H9 (cell line): ENCODE measurements at regions not wholly inside any gene's neighbourhood (a gene's known extent, or its start where the extent isn't known, plus 50 kb on each side); places are given as distances from the start of the nearest gene placed in this dataset.
"Not testable (repeated sequence)": the region's sequence is repeated elsewhere in the genome, so short reads cannot be mapped to it uniquely, and the experiment has no call there.

Experiments used
- DNase-seq: peaks from one replicate; pipeline ENCODE4 v3.0.0-alpha.2; 2017
- H2AFZ ChIP-seq: one replicate; pipeline ENCODE4 v1.6.1; 2013; ENCODE audit warnings: mild to moderate bottlenecking, low read length, control low read depth, moderate library complexity
- H2AK5ac ChIP-seq: 2 replicates; pipeline ENCODE4 v1.6.1; 2013; ENCODE audit warnings: low read length, control low read depth, mixed read lengths; ENCODE audit not compliant: insufficient read length
- H2BK120ac ChIP-seq: one replicate; pipeline ENCODE4 v1.6.1; 2013; ENCODE audit warnings: low read depth, mild to moderate bottlenecking, low read length, control low read depth, inconsistent platforms; ENCODE audit not compliant: poor library complexity, severe bottlenecking
- H2BK12ac ChIP-seq: 2 replicates; pipeline ENCODE4 v1.6.1; 2013; ENCODE audit warnings: low read length, control low read depth, mixed read lengths, low read depth; ENCODE audit not compliant: insufficient read length
- H2BK15ac ChIP-seq: 2 replicates; pipeline ENCODE4 v1.6.1; 2013; ENCODE audit warnings: low read depth, low read length, control low read depth
- H2BK20ac ChIP-seq: one replicate; pipeline ENCODE4 v1.6.1; 2013; ENCODE audit warnings: low read depth, mild to moderate bottlenecking, low read length, control low read depth, inconsistent platforms; ENCODE audit not compliant: poor library complexity, severe bottlenecking
- H2BK5ac ChIP-seq: 2 replicates; pipeline ENCODE4 v1.6.1; 2013; ENCODE audit warnings: low read length, control low read depth, mixed read lengths; ENCODE audit not compliant: insufficient read length
- H3K14ac ChIP-seq: 2 replicates; pipeline ENCODE4 v1.6.1; 2013; ENCODE audit warnings: low read length, control low read depth; ENCODE audit not compliant: insufficient read depth
- H3K18ac ChIP-seq: 2 replicates; pipeline ENCODE4 v1.6.1; 2013; ENCODE audit warnings: low read depth, mild to moderate bottlenecking, mixed read lengths, low read length, control low read depth; ENCODE audit not compliant: insufficient read length
- H3K23ac ChIP-seq: 2 replicates; pipeline ENCODE4 v1.6.1; 2013; ENCODE audit warnings: low read length, control low read depth, mixed read lengths, low read depth; ENCODE audit not compliant: insufficient read length
- H3K23me2 ChIP-seq: 2 replicates; pipeline ENCODE4 v1.6.1; 2013; ENCODE audit warnings: low read depth, mild to moderate bottlenecking, mixed read lengths, low read length, control low read depth; ENCODE audit not compliant: insufficient read length, poor library complexity, severe bottlenecking
- H3K27ac ChIP-seq: 2 replicates; pipeline ENCODE4 v1.5.1; 2013; ENCODE audit warnings: low read length, control low read depth, mixed read lengths, low read depth; ENCODE audit not compliant: insufficient read length
- H3K27me3 ChIP-seq: 2 replicates; pipeline ENCODE4 v1.6.1; 2013; ENCODE audit warnings: low read length, control low read depth, inconsistent platforms; ENCODE audit not compliant: insufficient read depth
- H3K4ac ChIP-seq: 2 replicates; pipeline ENCODE4 v1.6.1; 2013; ENCODE audit warnings: low read depth, mild to moderate bottlenecking, control low read depth, inconsistent platforms, low read length, moderate library complexity
- H3K4me1 ChIP-seq: 2 replicates; pipeline ENCODE4 v1.6.1; 2013; ENCODE audit warnings: low read length, control low read depth, inconsistent platforms; ENCODE audit not compliant: insufficient read depth
- H3K4me2 ChIP-seq: 2 replicates; pipeline ENCODE4 v1.6.1; 2013; ENCODE audit warnings: low read length, control low read depth, mixed read lengths; ENCODE audit not compliant: insufficient read length, insufficient read depth
- H3K56ac ChIP-seq: 2 replicates; pipeline ENCODE4 v1.6.1; 2013; ENCODE audit warnings: low read depth, mild to moderate bottlenecking, mixed read lengths, low read length, control low read depth; ENCODE audit not compliant: insufficient read length
- H3K79me1 ChIP-seq: 2 replicates; pipeline ENCODE4 v1.6.1; 2013; ENCODE audit warnings: low read depth, mild to moderate bottlenecking, moderate library complexity, low read length, control low read depth, inconsistent platforms; ENCODE audit not compliant: insufficient read depth, poor library complexity, severe bottlenecking
- H3K79me2 ChIP-seq: 2 replicates; pipeline ENCODE4 v1.6.1; 2013; ENCODE audit warnings: low read length, control low read depth, inconsistent platforms; ENCODE audit not compliant: insufficient read depth
- H3K9ac ChIP-seq: 2 replicates; pipeline ENCODE4 v1.6.1; 2013; ENCODE audit warnings: low read length, control low read depth, mixed read lengths; ENCODE audit not compliant: insufficient read length; ENCODE audit errors: extremely low read depth
- H3K9me3 ChIP-seq: one replicate; pipeline ENCODE4 v1.6.1; 2013; ENCODE audit warnings: low read depth, low read length, inconsistent platforms; ENCODE audit not compliant: control insufficient read depth
- H3T11ph ChIP-seq: one replicate; pipeline ENCODE4 v1.6.1; 2013; ENCODE audit warnings: mild to moderate bottlenecking, low read length, control low read depth, inconsistent platforms
- H4K20me1 ChIP-seq: one replicate; pipeline ENCODE4 v1.6.1; 2013; ENCODE audit not compliant: control insufficient read depth, insufficient read length, insufficient read depth
- H4K5ac ChIP-seq: 2 replicates; pipeline ENCODE4 v1.6.1; 2013; ENCODE audit warnings: low read depth, mild to moderate bottlenecking, mixed read lengths, low read length, control low read depth; ENCODE audit not compliant: insufficient read length
- H4K8ac ChIP-seq: replicated peaks from 2 replicates; pipeline ENCODE4 v1.6.1; 2013; ENCODE audit warnings: low read length, control low read depth, mixed read lengths, low read depth; ENCODE audit not compliant: insufficient read length
- H4K91ac ChIP-seq: 2 replicates; pipeline ENCODE4 v1.6.1; 2013; ENCODE audit warnings: low read depth, mild to moderate bottlenecking, moderate library complexity, mixed read lengths, low read length, control low read depth; ENCODE audit not compliant: insufficient read length
- H3K27ac Mint-ChIP-seq, 3 experiments: 2 replicates in 2 of 3; 3 replicates in 1 of 3; pipeline ENCODE4 v1.8.0; 2020 to 2021; ENCODE audit warnings: mixed read lengths in 3 of 3, mild to moderate bottlenecking in 1 of 3, moderate library complexity in 1 of 3
- H3K27me3 Mint-ChIP-seq: 2 replicates; pipeline ENCODE4 v1.8.0; 2021; ENCODE audit warnings: low read depth, mild to moderate bottlenecking, moderate library complexity, mixed read lengths
- H3K36me3 Mint-ChIP-seq, 3 experiments: 2 replicates in 2 of 3; 3 replicates in 1 of 3; pipeline ENCODE4 v1.8.0; 2020 to 2021; ENCODE audit warnings: low read depth in 3 of 3, mixed read lengths in 3 of 3; ENCODE audit not compliant: insufficient read depth in 1 of 3
- H3K4me1 Mint-ChIP-seq, 2 experiments: 2 replicates each; pipeline ENCODE4 v1.8.0; 2020; ENCODE audit warnings: mixed read lengths in 2 of 2
- H3K4me3 Mint-ChIP-seq, 2 experiments: 2 replicates in 1 of 2; 3 replicates in 1 of 2; pipeline ENCODE4 v1.8.0; 2020 to 2021; ENCODE audit warnings: mild to moderate bottlenecking in 2 of 2, mixed read lengths in 2 of 2, moderate library complexity in 1 of 2
- H3K9me3 Mint-ChIP-seq, 2 experiments: 2 replicates in 1 of 2; 3 replicates in 1 of 2; pipeline ENCODE4 v1.8.0; 2020; ENCODE audit warnings: mild to moderate bottlenecking in 2 of 2, mixed read lengths in 2 of 2, moderate library complexity in 1 of 2
- CTCF ChIP-seq: fragments of 200-600 bp; sonication (generic); conservative IDR thresholded peaks from 3 replicates; pipeline ENCODE4 v1.8.0; 2021; ENCODE audit warnings: antibody characterized with exemption, mild to moderate bottlenecking
- WGBS: extraction: QIAGEN DNeasy Blood & Tissue Kit; methylation state at CpG from one replicate; pipeline ENCODE4 v1.1.7; 2013; ENCODE audit warnings: missing lambda C conversion rate, low lambda C conversion rate, mixed read lengths; ENCODE audit not compliant: insufficient read length; ENCODE audit errors: extremely low coverage; 5-methylcytosine and 5-hydroxymethylcytosine counted together

DNA sequence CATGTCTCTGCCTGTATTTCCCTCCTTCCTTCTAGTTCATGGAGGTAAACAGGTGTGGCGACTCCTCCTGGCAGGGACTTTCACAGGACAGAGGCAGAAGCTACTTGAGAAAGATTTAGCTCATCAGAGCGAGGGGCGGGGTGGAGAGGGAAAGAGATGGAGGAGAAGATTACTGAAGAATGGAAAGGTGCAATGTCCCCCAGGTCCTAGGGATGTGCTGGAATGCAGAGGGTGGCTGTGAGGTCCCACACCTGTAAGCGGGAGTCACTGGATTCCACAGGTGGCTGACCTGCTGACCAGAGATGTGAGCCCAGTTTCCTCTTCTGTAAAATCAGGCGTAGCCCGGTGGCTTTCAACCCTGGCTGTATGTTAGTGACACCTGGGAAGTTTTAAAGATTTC lies 199.2 kb upstream of the SULF2 start:
- Histone ChIP-seq H3K79me1 (no peaks in the 10 kb centered on the region), H3K4me2 (no peak overlapping the region), H3K4me1 (no peaks in the 10 kb centered on the region), H3K27me3 (no peaks in the 10 kb centered on the region), H3K4ac (no peak overlapping the region), H3K23ac (no peak overlapping the region), H3K27ac (no peak overlapping the region), H2BK15ac (no peak overlapping the region), H4K91ac (no peak overlapping the region), H3K18ac (no peak overlapping the region), H3K23me2 (no peaks in the 10 kb centered on the region), H2BK20ac (no peak overlapping the region), H2BK5ac (no peak overlapping the region), H3T11ph (no peak overlapping the region), H4K5ac (no peak overlapping the region), H2BK12ac (no peak overlapping the region), H3K56ac (no peak overlapping the region), H4K20me1 (no peaks in the 10 kb centered on the region), H2AK5ac (no peak overlapping the region), H3K9ac (no peak overlapping the region), H4K8ac (no peak overlapping the region), H3K14ac (no peak overlapping the region), H2BK120ac (no peak overlapping the region), H2AFZ (no peak overlapping the region), H3K79me2 (no peaks in the 10 kb centered on the region), H3K9me3 (no peaks in the 10 kb centered on the region)
- Mint-ChIP-seq H3K27ac (peak overlapping the region in 1 of 3 experiments; percentile 27; a peak in 1 of 7 replicates), H3K4me3 (no peak overlapping the region), H3K36me3 (no peaks in the 10 kb centered on the region; a peak in 2 of 7 replicates), H3K9me3 (peaks cover 7% of the 10 kb centered on the region in 2 experiments; a peak in 4 of 5 replicates), H3K27me3 (peaks cover 17% of the 10 kb centered on the region), H3K4me1 (peaks cover 6 to 18% of the 10 kb centered on the region in 2 experiments)
- WGBS = no CpG with 5 or more reads among the region's 6 CpGs
- TF ChIP-seq CTCF = no peak
- DNase-seq = no peak

DNA sequence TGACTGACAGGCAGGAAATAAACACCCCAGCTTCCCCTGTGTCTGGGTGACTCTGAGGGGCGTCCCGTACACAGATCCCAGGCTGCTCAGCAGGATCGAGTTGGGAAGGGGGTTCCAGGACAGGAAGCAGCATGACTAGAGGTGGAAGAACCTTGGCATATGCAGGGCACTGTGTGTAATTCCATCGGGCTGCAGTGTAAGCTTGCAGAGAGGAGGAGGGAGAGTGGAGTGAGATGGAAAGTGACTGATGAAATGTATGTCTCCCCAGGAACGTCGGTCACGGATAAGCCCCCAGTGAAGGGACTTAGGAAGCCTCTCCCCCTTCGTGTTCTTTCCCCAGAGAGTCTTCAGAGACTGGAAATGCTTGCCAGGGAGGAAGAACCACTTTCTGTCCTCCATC lies 198.4 kb upstream of the SULF2 start:
- H3K4me3 Mint-ChIP-seq, H3K23ac ChIP-seq, H2BK20ac ChIP-seq, H2AK5ac ChIP-seq, H3K4ac ChIP-seq, H4K8ac ChIP-seq, H3K36me3 Mint-ChIP-seq, H2BK15ac ChIP-seq, H3K9me3 ChIP-seq, H3K9ac ChIP-seq, H3K56ac ChIP-seq, H4K91ac ChIP-seq, H3K4me2 ChIP-seq, H3T11ph ChIP-seq, H2AFZ ChIP-seq, H2BK12ac ChIP-seq, DNase-seq, H2BK120ac ChIP-seq, H3K79me2 ChIP-seq, H3K27me3 ChIP-seq, H2BK5ac ChIP-seq, H4K20me1 ChIP-seq, H3K27ac ChIP-seq, H3K79me1 ChIP-seq, H3K23me2 ChIP-seq, H3K18ac ChIP-seq, H3K4me1 ChIP-seq, H3K14ac ChIP-seq, H4K5ac ChIP-seq, H3K9me3 Mint-ChIP-seq: not testable (repeated sequence)
- Mint-ChIP-seq H3K27ac (peak overlapping the region in 1 of 3 experiments; percentile 89; a peak in 3 of 7 replicates), H3K27me3 (peaks cover 18% of the 10 kb centered on the region), H3K4me1 (peaks cover 11 to 25% of the 10 kb centered on the region in 2 experiments)
- WGBS = no CpG with 5 or more reads among the region's 8 CpGs
